GM19455 (cell line): ENCODE measurements at regions not wholly inside any gene's neighbourhood (a gene's known extent, or its start where the extent isn't known, plus 50 kb on each side); places are given as distances from the start of the nearest gene placed in this dataset.

Experiments
- ATAC-seq: cut with Tn5 transposase; IDR thresholded peaks from one replicate; pipeline ENCODE4 v1.9.1; 2021; ENCODE audit not compliant: unreplicated experiment

DNA sequence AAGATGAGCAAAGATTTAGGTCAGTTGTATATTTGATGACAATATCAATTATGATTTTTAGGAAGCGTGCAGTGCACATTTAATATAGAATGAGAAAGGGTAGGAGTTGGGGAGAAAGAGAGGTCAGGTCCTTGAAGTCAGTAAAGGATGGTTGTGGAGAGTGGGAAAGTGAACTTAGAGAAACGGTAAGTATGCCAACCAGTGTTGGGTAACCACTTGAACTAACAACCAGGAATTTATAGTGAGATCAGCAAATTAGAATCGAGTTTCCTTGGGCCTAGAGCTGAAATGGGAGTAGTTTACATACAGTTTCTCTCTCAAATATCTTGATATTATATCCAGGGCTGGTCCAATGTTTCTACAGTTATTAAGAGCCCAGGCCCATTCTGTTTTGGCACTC, 188.5 kb upstream of the RBMS3 start:
- no peak for ATAC-seq

DNA sequence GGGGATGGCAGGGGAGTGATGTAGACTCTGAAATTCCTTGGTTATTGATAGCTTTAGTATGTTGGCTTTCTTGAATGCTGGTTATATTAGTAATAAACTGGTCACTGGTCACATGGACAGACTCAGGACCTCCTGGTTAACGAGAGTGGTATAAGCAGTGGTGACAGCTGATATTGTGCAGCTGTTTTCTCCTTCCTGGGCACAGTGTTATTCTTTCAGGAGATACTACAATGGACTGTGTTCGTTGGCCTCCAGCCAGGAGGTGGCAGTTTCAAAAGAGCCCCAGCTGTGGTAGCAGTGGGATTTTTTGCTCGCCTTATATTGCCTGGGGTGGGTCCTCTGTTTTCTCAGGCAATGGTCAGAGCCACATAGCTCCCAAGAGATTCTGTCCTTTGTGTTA, 181.6 kb upstream of the RBMS3 start:
- no peak for ATAC-seq

DNA sequence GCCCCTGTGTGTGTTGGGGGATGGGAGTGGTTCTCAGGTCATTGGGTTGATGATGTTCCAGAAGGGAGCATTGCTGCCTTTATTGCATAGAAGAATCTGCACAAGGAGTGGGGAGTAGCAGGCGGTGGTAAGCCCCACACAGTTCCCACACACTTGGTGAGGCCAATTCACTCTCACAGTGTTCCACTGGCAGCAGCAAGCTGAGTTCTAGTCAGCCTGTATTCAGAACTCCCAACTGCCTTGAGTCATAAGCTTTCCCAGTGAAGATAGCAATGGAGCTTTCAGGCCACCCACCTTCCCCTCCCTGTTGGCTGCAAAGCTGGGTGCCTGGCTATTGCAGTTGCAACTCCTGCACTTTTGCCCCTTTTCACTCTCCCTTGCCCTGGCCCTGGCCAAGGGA, 181.1 kb upstream of the RBMS3 start:
- no peak for ATAC-seq

DNA sequence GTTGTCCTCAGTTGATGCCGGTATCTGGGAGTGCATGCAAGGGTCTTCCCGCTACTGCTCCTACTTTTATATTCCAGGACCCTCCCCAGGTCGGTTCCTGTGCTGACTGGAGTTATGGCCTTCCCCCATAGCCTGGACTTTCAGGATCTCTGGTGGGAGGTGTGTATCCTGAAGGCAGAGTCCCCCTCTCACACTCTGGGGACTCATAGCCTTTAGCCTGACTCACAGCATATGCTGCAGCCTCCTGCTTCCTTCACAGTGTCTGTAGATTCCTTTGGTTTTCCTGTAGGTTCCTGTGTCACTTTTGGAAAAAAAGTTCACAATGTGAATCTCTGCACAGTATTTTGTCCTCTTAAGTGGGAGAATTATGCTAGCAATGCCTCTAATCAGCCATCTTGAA, 180.6 kb upstream of the RBMS3 start:
- ATAC-seq, result no peak

DNA sequence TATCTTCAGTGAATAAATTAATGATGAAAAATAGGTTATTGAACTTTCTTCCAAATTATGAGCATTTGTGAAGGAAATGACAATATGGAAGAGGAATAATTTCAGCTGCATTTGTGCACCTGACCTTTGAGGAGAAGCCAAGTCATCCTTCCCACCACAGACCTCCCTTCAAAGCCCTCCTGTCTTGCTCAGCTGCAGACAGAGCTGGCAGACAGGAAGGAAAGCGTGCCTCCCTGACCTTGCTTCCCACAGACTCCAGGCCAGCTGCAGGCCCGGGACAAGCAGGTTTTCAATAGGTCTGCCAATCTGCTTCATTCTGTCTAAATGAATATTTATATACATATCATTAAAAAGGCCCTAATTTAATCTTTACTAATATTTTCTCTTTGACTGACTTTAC, 152.9 kb upstream of the RBMS3 start:
- ATAC-seq, result no peak

DNA sequence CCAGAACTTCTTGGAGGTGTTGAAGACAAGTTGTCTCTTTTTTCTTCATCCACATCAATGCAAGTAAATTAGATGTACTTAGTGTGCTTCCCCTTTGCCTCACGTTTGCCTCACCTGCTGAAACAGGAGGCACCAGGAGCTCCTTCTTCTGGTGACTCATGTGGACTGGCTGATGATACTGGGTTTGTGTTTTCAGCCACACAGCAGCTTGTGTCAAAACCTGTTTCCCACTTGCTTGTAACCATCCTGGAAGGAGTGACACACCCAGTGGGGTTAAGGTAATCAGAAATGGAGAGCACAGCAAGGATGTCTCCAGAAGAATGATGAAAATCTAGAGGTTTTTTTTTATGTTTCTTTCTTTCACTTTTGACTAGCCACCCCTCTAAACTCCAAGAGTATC, 143.3 kb upstream of the RBMS3 start:
- ATAC-seq, result no peak

DNA sequence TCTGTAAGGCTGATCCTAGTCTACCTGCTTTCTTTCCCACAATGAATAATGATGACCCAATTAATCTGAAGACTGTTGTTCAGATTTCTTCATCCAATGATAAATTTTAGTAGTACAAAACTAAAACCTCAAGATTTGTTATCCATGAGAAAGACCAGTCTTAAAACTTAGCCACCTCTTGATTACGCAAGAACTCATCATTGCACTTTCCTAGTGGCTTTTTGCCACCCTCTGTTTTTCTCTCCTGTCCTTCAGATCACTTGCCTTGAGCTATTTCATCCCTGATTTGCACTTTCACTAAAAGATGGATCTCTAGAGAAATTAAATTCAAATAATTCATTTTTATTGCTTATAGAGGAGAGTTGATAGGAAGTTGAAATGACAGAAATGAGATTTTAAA, 142.7 kb upstream of the RBMS3 start:
- no peak for ATAC-seq

DNA sequence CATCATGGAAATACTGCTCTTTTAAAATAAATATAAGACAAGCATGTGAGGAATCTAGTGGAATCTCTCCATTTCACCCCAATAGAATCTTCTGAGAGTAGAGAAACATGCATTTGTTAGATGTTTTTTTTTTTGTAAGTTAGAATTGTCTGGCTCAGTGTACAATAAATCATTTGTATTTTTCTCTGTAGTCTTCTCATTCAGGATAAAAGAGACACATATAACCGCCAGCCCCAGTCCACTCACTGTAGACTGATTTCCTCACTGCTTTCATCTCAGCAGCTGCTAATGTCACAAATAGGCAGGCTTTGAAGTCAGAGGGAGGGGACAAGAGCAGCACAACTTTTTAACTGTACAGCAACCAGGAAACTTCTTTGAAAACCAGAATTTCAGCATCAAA, 140.2 kb upstream of the RBMS3 start:
- ATAC-seq, result no peak

DNA sequence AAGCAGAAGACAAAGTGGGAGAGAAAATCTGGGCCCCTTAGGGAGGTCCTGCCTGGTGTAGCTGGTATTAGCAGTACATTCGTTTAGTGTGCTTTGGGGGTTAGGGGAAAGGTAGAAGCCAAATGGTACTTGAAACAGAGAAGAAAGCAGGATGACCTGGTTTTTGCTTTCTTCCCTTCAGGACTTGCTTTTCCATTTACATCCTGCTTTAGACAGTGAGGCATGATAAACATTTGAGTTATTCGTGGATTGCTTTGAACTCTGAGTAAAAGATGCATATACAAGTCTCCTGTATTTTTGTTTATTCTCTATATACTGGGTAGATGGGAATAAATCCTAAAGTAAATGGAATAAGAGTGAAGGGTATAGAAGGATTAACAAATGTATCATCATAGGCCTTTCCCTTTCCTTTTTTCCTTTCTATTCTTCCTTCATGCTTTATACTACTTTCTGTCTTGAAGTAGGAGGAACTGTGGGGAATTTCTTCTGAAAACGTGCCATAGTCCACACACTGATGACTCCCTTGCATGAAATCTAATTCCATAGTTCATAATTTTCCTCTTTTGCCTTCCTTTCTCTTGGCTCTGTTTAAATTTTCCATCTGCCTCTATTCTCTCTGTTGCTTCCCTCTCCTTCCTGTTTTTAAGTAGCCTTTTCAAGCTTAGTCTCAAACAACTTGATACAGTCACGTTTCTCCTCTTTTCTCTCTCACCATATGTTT, 139.5 kb upstream of the RBMS3 start:
- no peak for ATAC-seq

DNA sequence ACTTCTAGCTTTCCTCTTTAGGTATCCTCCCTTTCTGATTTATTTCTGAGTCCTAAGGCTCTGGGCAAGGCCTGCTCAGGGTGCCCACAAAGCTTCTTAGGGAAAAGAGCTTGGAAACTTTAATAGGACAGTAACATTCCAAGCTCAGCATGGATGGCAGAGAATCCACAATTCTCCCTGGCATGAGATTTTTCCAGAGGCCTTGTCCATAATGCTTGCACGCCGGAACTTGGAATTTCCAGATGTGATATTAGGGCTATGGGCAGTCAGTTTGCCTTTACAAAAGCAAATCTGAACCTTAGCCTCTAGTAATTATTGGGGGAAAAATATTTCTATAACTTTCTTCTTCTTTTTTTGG, 139.0 kb upstream of the RBMS3 start:
- no peak for ATAC-seq

DNA sequence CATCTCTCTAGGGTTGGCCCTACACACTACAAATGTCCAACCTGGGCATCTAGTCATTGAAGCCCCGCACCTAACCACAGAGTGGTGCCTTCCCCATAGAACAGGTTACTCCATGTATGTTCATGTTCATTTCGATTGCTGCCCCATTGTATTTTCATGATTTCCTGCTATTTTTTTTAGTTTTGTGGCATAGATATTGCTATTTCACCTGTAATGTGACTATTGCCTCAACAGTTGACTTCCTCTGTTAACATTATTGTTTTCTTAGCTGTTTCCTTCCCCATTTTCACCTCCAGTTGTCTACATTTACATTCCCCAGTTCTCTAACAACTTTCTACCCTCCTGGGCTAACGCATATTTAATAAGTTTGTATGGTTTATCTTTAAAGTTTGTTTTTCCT, 137.7 kb upstream of the RBMS3 start:
- no peak for ATAC-seq

DNA sequence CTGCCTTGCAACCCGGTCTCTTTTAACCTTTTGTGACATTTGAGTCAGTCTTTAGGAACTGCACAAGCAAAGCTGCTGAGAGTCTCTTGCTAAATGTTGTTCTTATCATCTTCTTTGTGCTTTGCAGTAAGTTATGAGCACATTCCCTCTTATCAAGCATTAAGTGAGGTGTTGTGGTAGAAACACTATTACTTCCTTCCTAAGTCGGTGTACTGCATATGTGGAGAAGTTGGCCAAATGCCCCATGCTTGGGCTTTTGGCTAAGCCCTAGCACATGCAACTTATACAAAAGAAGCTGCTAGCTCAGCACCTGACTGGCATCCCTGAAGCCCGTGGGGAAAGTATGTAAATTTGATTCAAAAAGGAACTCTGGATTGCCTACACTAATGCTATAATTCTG, 136.5 kb upstream of the RBMS3 start:
- ATAC-seq, result no peak

DNA sequence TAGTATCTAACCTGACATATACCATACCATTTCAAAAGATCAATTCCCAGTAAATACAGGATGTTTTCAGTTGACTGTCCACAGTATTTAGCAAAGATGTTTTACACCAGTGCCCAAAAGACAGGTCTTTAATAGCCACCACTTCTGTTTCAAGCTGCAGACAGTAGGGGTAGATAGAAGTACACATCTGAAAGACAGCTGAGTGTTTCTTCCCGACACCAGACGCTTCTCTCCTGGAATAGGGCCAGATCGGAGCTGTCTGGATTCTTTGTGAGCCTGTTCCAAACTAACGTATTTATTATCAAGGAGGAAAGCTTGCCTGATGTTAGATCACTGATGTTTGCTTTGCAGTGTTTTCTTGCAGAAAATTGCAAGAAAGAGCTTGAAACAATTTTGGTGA, 136.1 kb upstream of the RBMS3 start:
- no peak for ATAC-seq

DNA sequence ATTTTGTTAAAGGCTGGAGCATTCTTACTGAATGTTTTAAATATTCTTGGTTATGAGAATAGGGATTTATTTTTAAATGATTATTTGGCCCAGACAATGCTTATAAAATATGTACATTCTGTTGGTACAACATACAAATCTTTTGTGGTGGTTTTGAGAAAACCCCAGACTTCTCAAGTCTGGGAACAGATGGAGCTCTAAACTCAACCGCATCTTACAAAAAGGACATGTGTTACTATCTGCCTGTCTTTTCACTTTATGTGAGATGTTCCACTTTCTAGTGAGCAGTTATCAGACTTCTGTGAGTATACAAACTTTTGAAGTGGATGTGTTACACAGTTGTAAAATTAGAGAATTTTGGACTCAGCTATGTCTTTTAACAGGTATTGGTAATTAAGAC, 135.5 kb upstream of the RBMS3 start:
- ATAC-seq, result no peak

DNA sequence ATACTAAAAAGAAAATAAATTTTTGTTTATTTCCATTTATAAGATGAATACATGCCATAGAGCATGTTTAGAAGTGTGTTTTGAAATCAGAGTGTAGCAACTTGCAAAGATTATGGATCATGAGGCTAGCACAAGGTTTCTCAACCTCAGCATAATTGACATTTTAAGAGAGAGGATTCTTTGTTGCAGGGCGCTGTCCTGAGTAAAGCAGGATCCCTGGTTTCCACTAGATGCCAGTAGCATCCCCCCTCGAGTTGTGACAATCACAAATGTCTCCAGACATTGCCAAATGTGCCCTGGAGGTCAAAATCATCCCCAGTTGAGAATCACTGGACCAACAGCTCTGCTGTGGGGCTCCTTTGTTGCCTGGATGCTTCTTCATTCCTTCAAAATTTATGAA, 128.5 kb upstream of the RBMS3 start:
- ATAC-seq, result no peak

DNA sequence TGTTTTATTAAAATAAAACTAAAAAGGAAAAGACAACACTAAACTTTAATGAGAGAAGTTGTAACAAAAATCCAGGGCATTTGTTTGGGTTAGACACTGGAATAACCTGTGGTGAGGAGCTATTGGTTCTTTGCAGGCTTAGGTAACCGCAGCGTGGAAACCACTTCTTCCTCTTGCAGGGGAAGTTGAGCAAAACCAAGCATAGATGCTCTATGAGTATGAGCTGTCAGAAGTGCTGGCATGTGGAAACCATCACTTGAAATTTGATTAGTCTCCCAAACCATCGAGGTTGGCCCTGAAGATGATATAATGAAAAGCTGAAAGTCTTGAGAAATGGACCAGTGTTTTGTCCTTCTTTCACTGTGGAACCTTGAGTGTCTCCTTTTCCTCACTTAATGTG, 127.1 kb upstream of the RBMS3 start:
- ATAC-seq, result no peak

DNA sequence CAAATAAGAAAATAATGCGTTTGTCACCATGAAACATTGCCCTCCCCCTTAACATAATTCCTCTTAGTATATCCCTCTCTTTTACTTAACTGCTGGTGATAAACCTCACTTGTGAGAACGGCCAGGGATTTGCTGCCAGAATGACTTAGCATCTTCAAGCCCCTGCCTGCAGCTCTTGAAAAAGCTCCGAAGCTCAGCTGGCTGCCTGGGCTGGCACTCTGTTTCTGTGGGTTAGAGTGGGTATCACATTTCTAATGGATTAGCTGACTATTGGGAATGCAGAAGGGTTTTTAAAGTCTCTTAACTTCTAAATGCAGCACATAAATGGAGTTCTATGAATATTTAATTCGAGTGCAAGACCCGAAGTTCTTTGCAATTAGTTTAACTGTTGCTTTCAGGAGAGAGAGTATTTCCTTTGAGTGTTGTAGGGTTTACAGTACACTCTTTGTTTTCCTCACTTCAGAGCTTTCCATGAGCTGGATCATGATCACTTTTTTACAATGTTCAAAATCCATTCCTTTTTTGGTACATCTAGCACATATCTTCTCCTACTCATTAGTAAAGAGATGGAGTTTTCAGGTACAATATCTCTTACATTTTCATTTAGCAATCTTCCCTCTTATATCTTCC, 124.7 kb upstream of the RBMS3 start:
- ATAC-seq, result no peak

DNA sequence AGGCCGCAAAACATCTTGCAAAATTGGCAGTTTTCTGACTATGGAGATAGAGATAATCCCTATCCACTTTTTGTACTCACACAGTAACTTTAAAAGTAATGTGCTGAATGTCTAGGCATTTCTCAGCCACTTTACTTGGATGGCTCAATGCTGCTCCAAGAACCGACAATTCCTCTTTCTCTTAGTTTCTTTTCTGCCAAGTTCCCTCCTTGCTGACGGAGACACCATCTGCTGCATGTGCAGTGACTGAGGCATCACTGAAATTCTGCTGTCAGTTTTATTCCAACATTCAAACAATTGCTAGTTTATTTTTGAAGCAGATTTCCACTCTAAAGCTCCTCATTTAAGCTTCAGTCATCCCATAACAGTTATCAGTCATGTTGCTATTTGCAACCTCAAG, 116.0 kb upstream of the RBMS3 start:
- no peak for ATAC-seq

DNA sequence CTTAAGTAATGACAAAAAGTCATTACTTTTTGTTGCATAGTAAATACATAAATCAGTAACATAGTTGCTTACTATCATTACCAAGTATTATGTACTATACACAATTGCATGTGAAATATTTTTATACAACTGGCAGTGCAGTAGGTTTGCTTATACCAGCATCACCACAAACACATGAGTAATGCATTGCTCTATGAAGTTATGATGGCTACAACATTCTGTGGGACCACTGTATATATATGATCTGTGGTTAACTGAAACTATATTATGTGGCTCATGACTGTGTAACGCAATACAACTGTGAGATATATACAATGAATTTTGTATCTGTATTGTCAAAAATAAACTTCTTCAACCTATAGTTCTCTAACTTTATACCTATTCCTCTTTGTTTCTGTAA, 113.7 kb upstream of the RBMS3 start:
- no peak for ATAC-seq

DNA sequence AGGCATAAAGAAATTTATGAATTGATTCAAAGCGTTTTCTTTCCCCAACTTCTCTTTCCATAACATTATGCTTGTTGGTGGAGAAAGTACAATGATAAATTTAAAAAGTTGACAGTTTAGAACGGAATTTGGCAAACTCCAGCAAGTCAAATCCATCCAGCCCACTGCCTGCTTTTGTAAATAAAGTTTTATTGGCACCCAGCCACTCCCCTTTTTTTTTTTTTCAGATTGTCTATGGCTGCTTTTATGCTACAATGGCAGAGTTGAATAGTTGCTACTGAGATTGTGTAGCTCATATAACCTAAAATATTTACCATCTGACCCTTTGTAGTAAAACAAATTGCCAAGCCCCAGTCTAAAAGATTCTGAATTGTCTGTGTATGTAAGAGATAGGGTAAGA, 112.8 kb upstream of the RBMS3 start:
- no peak for ATAC-seq

DNA sequence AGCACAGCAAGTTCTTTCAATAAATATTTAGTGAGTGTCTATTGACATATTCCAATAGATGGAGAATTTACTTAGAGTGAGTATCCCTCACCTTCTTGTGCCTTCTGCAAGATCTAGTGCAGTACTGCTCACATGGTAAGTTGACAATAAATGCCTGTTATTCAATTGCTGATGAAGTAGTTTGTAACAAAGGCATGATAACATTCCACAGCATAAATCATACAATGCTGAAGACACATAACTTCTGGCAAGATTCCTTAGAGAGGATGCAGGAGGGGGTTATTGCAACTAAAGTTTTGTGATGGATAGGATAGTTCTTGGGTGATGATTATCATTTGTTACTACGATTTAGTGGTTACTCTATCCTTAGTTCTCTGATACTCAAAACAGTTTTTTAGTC, 112.2 kb upstream of the RBMS3 start:
- no peak for ATAC-seq

DNA sequence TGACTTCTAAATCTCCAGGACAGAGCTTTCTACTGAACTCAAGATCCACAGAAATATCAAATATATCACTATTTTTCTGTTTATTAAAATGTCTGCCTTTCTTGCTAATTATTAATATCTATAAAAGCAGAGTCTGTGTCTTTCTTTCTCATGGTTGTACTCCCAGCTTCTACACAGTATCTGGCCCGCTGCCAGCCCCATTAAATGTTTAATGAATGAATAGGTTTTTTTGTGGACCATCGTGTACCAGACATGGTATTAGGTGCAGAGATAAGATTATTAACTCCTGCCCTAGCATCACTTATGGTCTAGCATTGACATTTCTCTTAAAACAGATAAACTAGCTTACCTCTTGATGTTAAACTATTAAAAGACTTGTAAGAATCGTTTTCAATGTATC, 111.4 kb upstream of the RBMS3 start:
- no peak for ATAC-seq
